ENCODE measurements at regions not wholly inside any gene's neighbourhood (a gene's known extent, or its start where the extent isn't known, plus 50 kb on each side); places are given as distances from the start of the nearest gene placed in this dataset.

DNA sequence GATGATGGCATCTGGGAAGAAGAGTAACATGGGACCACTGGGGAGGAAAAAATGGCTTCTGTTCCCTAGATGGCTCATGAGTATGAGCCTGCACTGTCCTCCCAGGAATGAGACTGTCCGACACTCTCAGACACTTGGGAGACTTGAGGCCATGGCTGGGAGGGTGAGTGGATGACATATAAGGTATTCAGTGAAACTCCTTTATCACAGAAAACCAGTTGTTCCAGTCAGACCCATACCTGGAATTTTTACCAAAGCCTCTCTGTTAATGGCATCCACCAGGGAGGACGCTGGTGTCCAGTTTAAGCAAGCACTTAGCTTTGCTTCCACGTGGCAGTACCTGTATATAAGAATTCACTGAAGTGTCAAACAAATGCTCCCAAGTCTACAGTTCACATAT is 116.7 kb upstream of the C10orf90 start:
- no peak for DNase-seq

DNA sequence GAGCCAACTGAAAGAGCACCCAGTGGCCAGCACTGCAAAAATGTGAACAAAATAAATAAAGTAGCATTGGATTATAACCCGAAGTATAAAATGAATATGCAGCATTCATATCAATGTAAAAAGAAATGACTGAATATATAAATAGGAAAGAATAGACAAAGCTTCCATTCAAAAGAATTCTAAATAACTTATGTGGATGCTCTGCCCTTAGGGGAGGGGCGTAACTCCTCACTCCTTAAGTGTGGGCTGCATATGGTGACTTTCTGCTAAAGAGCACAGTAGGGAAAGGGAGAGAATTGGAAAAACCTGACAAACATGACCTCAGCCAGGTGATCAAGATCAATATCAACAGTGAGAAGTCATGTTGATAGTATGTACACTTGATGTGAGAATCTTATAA is 109.9 kb upstream of the DOCK1 start:
- no peak for DNase-seq

- no peak for DNase-seq
Measured at GRCh38 chr10:126798649-126799048, 106.6 kb upstream of the DOCK1 start.

- DNase-seq = no peak
Measured at GRCh38 chr10:126803394-126803793, 101.8 kb upstream of the DOCK1 start.

DNA sequence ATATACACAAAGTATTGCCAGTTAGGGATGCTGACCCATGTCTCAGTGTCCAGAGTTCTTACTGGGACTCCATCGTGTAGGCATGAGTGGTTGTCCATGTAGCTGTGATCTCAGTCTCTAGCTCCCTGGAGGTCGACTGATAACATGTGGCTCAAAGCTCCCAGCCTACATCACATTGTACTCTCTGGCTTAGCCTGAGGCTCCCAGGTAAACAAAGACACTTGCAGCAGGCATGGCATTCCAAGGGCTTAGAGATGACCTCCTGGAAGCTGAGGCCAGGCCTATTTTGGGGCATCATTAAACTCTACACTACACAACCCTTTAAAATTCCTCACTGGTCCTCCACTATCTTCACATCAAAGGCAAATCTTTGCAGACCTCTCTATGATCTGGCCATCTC is 100.8 kb upstream of the DOCK1 start:
- no peak for DNase-seq

DNA sequence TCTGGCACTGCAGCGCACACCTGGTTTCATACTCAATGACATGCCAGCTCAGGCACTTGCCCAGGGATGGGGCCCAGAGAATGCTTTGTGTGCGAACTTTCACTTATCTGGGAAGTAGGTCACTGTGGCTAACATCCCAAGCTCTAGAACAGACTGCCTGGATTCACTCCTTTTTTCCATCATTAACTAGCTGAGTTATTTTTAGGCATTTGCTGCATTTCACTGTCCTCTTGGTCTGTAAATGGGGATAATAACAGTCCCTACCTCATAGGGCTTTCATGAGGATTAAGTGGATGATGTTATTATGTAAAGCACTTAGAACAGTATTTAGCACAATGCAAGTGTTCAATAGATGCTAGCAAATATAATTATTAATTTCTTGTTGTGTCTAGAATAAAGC is 98.7 kb upstream of the DOCK1 start:
- DNase-seq = no peak

DNA sequence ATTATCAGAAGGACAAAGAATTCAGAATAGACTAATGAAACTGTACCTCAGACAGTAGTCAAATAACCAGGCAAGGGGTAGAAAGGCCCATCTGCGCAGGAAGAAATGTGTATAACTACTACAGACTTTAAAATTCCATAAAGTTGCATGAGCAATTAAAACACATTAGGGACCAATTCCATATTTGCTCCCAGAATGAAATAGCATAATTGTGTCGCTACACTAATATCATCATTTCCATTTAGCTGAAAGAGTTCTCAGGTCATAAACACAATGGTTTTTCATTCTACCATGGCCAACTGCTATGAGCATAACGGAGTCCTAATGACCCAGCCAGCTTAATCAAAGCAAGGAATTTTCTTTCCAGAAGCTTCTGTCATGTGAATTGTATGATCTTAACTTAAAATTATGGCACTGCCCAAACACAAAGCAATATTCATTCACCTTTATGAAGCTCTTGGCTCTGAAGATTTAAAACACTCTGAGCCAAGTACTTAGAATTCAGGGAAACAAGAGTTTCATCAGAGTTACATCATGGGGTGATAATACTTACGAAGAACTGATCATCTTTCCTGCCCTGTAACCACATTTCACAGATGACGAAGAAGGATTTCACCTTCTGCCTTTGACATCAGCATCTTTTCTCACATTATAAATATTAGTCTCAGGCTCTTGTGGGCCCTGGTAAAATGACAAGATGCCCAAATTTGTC is 98.1 kb upstream of the DOCK1 start:
- DNase-seq = no peak

- no peak for DNase-seq
Measured at GRCh38 chr10:126808103-126808502, 97.1 kb upstream of the DOCK1 start.

DNA sequence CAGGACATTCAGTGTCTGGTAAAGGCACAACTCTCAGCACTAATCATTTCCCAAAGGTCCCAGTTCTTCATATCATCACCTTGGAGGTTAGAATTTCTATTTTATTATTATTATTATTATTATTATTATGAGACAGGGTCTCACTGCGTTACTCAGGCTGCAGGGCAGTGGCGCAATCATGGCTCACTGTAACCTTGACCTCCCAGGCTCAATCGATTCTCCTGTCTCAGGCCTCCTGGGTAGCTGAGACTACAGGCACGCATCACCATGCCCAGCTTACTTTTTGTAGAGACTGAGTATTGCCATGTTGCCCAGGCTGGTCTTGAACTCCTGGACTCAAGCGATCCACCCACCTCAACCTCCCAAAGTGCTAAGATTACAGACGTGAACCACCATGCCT is 91.8 kb upstream of the DOCK1 start:
- no peak for DNase-seq

DNA sequence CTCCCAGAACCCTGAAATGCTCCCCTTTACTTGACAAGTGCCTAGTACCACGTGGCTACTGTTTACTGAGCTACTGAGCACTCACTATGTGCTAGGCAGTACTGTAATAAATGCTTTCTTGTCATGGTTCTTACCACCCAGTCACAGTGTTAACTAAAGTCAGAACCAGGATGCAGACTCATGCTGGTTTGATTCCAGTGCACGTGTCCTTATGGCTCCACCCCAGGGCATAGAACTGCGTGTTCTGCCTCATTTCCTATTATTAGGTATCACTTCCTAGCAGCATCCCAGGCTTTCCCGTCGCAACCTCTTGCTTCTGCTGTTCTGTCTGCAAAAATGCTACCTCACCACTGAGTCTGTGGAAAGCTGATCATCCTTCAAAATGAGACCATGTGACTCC is 71.7 kb upstream of the DOCK1 start:
- no peak for DNase-seq

DNA sequence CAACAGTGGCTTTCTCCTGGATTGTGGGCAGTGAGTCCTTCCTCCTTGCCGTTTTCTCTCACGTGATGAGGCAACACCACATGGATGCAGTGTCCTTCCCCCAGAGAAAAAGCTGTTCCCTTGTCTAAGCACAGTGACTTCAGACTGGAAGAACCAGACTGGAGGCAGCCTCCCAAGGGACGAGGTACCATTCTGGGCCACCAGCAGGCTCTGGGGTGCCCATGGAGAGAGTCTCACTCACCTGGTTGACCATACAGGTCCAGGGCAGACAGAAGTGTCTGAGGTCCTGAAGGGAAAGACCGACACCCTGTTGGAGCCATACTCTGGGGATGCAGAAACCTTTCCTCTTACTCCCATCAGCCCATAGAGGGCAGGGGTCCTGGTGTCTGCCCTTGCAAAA is 69.2 kb upstream of the DOCK1 start:
- no peak for DNase-seq

DNA sequence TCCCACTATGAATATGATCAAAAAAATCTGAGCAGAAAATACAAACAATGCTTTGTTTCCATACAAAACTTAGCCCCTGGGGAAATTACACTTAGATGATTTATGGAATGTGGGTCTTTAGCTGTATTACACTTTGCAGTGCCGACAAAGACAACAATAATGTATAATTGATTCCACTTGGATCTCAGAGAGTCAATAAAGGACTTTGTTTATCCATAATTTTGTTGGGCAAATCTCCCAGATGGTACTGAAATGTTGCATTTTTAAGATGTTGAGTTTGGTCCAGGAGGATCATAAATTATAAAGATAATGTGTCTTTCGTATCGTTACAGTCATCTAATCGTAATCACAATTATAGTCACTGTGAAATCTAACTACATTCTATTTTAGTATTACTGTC is 66.9 kb upstream of the DOCK1 start:
- no peak for DNase-seq

DNA sequence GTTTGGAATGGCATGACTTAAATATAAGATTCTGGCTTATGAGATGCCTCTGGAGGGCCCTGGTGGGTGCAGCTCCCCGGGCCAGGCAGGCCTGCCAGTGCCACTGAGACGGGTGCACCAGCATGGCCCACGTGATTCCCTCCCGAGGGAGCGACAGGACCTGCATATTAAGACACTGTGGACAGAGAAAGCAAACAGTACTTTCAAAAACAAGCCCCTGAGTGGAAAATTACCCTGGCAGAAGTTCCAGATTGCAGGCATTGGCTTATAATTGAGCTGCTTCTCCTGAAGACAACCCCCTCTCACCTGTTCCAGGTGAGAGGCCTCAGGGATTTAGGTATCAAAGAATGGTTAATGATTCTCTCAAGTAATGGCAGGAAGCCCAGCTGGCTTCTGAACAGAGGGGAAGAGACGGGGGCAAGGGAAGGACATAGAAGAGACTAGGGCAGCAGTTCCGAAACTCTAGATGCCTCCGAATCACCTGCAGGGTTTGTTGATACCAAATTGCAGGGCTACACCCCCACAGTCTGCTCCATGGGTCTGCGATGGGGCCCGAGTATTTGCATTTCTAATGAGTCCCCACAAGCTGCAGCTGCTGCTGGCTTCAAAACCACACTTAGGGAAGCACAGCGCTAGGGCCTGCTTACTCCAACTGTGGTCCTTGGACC is 66.0 kb upstream of the DOCK1 start:
- DNase-seq = no peak

DNA sequence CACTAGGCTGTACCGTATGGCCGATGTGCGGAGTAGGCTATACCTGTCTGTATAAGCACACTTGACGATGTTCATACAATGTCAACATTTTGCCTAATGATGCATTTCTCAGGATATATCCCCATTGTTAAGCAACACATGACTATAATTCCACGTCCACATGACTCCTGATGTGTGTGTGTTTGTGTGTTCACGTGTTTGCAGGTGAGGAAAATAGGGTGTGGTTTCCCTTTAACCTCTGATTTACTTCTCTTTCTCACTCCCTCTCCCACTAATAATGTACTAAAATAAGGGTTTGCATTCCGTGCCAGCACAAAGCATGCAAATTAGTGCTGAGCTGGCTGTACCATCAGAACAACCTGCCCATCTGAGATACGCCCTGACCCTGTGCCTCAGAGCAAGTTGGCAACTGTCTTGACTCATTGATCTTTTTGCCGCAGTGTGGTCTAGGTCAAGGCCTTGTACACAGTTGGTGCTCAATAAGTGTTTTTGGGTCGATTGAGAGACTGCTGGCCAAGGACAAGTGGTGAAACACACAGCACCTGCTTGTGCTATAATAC is 64.6 kb upstream of the DOCK1 start:
- DNase-seq = no peak

- DNase-seq = no peak
Measured at GRCh38 chr10:126841341-126841895, 63.8 kb upstream of the DOCK1 start.

DNA sequence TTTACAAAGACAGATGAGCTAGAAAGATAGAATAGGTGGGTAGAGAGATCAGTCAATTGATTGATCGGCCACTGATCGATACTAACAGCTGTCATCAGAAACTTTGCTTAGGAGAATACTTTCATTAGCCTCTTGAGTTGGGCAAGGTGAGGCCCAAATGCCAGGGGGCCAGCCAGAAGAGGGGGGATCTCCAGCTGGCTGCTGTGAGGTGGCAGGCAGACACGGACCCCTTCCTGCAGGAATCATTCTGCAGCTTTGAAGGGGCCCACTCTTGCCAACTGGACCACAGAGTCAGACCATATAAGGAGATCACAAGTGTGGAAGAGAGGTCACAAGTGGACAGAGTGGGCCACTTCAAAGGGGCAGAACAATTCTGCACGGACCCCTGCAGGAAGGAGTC is 62.9 kb upstream of the DOCK1 start:
- no peak for DNase-seq

DNA sequence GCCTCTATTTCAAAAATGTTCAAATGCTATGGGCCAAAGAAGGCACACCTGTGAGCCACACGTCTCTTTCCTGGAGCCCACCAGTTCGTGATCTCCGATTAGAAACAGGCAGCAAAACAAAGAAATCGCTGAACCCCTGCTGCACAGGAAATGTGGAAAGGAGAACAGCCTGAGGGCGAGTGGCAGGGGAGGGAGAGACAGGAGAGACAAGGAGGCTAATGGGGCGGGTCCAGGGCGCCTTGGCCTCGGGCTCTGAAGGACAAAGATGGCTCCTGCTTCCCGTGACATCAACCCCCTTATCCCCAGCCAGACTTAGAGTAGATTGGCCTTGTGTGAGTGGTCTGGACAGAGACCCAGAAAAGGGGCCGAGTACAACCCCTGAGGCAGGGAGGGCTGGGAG is 62.4 kb upstream of the DOCK1 start:
- no peak for DNase-seq

GRCh38 chr10:126843299-126843934 is 61.8 kb upstream of the DOCK1 start:
- DNase-seq = no peak

GRCh38 chr10:126844406-126844805 is 60.8 kb upstream of the DOCK1 start:
- DNase-seq = no peak

DNA sequence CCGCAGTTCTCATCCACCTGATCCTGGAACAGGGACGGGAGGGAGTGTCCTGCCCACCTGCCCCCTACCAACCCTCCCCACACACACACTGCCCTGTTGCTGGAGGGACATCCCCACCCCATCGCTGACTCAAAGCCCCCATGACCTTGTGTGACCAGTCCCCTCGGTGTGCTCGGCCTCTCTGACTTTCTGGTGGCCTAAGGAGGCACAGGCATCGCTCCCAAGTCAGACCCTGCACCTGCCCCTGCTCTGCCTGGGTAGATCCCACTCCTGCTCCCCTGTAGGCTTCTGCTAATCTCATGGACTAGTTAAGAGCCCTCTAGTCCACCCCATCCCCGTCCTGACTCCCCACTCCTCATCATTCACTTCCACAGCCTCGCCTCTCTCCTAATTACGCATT is 58.8 kb upstream of the DOCK1 start:
- DNase-seq = no peak

GRCh38 chr10:126846959-126847358 is 58.3 kb upstream of the DOCK1 start:
- no peak for DNase-seq

DNA sequence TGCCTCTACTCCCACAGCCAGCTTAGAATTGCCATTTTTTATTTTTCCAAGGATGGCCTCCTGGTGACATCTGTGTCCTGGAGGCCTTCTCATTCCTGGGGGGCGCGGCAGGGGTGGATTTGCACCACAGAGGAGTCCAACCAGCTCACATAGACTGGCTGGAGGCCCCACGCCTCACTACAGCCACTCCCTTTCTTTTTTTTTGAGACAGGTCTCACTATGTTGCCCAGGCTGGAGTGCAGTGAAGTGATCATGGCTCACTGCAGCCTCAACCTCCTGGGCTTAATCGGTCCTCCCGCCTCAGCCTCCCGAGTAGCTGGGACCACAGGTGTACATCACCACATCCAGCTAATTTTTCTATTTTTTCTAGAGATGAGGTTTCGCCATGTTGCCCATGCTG is 57.6 kb upstream of the DOCK1 start:
- no peak for DNase-seq

- no peak for DNase-seq
Measured at GRCh38 chr10:126849646-126850045, 55.6 kb upstream of the DOCK1 start.

Measured in CD4-positive, alpha-beta T cell treated with Interleukin-17A for 4 hours (primary cell).